Parathyroid adenoma (tissue), 2 donors: ENCODE measurements at regions not wholly inside any gene's neighbourhood (a gene's known extent, or its start where the extent isn't known, plus 50 kb on each side); places are given as distances from the start of the nearest gene placed in this dataset.

ENCODE experiments used
- H2AFZ ChIP-seq: fragments of 300-600 bp; sonication (generic); one replicate; pipeline ENCODE4 v1.7.0; 2017; ENCODE audit warnings: antibody characterized with exemption, mild to moderate bottlenecking
- H3K27ac ChIP-seq: fragments of 300-600 bp; sonication (generic); one replicate; pipeline ENCODE4 v1.7.0; 2017
- H3K27me3 ChIP-seq: fragments of 300-600 bp; sonication (generic); one replicate; pipeline ENCODE4 v1.7.0; 2017; ENCODE audit warnings: low read length; ENCODE audit not compliant: control insufficient read depth, insufficient read depth
- H3K36me3 ChIP-seq: fragments of 300-600 bp; sonication (generic); one replicate; pipeline ENCODE4 v1.7.0; 2017; ENCODE audit warnings: low read length; ENCODE audit not compliant: control insufficient read depth, insufficient read depth
- H3K4me1 ChIP-seq: fragments of 300-600 bp; sonication (generic); one replicate; pipeline ENCODE4 v1.7.0; 2017; ENCODE audit warnings: control low read depth
- H3K4me2 ChIP-seq: fragments of 300-600 bp; sonication (generic); one replicate; pipeline ENCODE4 v1.7.0; 2017; ENCODE audit warnings: low read length
- H3K4me3 ChIP-seq: fragments of 300-600 bp; sonication (generic); one replicate; pipeline ENCODE4 v1.7.0; 2017; ENCODE audit warnings: low read depth, low read length
- H3K79me2 ChIP-seq: fragments of 300-600 bp; sonication (generic); one replicate; pipeline ENCODE4 v1.7.0; 2017; ENCODE audit warnings: control low read depth
- H3K9ac ChIP-seq: fragments of 300-600 bp; sonication (generic); one replicate; pipeline ENCODE4 v1.7.0; 2017; ENCODE audit warnings: mild to moderate bottlenecking
- H3K9me3 ChIP-seq: fragments of 300-600 bp; sonication (generic); one replicate; pipeline ENCODE4 v1.7.0; 2017; ENCODE audit warnings: low read length; ENCODE audit not compliant: control insufficient read depth
- CTCF ChIP-seq: fragments of 300-600 bp; sonication (generic); IDR thresholded peaks from one replicate; pipeline ENCODE4 v1.7.0; 2017; ENCODE audit warnings: antibody characterized with exemption, mild to moderate bottlenecking
- donor health status: primary hyperparathyroidism.

GRCh38 chr12:43267818-43268217 lies 284.2 kb downstream of the ADAMTS20 start:
- no peaks in the 10 kb centered on the region for H3K27me3 ChIP-seq
- H3K4me1 ChIP-seq: no peaks in the 10 kb centered on the region
- no peak overlapping the region for H2AFZ ChIP-seq
- no peaks in the 10 kb centered on the region for H3K36me3 ChIP-seq
- H3K79me2 ChIP-seq: no peaks in the 10 kb centered on the region
- H3K4me3 ChIP-seq: no peak overlapping the region
- no peak for TF ChIP-seq CTCF
- H3K27ac ChIP-seq: no peak overlapping the region
- H3K9me3 ChIP-seq: no peaks in the 10 kb centered on the region
- H3K4me2 ChIP-seq: no peak overlapping the region
- H3K9ac ChIP-seq: no peak overlapping the region

DNA sequence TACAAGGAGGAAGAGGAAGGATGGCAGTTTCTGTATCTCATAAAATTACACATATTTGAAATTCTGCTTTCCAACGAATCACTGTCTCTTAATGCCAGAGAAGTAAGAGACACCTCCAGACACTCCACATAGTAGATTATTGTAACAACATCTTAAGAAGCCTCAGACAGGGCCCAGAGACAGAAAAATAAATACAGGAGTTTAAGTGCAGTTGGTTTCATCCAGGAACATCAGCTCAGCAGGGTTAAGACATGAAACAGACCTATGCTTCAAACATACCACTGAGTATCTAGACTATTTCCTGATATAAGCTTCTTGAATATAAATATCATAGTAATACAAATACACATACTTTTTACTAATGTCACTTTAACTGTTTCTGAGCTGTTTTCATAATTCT lies 290.3 kb downstream of the ADAMTS20 start:
- Histone ChIP-seq H3K27me3 (no peaks in the 10 kb centered on the region), H3K79me2 (no peaks in the 10 kb centered on the region), H3K9me3 (no peaks in the 10 kb centered on the region), H3K27ac (no peak overlapping the region), H3K36me3 (no peaks in the 10 kb centered on the region), H3K4me2 (no peak overlapping the region), H3K9ac (no peak overlapping the region), H2AFZ (no peak overlapping the region), H3K4me3 (no peak overlapping the region), H3K4me1 (no peaks in the 10 kb centered on the region)
- TF ChIP-seq CTCF: no peak

GRCh38 chr12:43255522-43256111 lies 296.4 kb downstream of the ADAMTS20 start:
- Histone ChIP-seq H3K9me3 (no peaks in the 10 kb centered on the region), H3K9ac (no peak overlapping the region), H3K4me3 (no peak overlapping the region), H2AFZ (no peak overlapping the region), H3K4me2 (no peak overlapping the region), H3K36me3 (no peaks in the 10 kb centered on the region), H3K27ac (no peak overlapping the region), H3K4me1 (no peaks in the 10 kb centered on the region), H3K79me2 (no peaks in the 10 kb centered on the region), H3K27me3 (no peaks in the 10 kb centered on the region)
- TF ChIP-seq CTCF: no peak

- Histone ChIP-seq H3K9ac (no peak overlapping the region), H3K4me1 (no peaks in the 10 kb centered on the region), H3K36me3 (no peaks in the 10 kb centered on the region), H3K9me3 (no peaks in the 10 kb centered on the region), H3K4me3 (no peak overlapping the region), H3K4me2 (no peak overlapping the region), H3K27me3 (no peaks in the 10 kb centered on the region), H3K27ac (no peak overlapping the region), H3K79me2 (no peaks in the 10 kb centered on the region), H2AFZ (no peak overlapping the region)
- no peak for TF ChIP-seq CTCF
These were observed 299.4 kb downstream of the ADAMTS20 start for GRCh38 chr12:43252585-43252984.

GRCh38 chr12:43245947-43246346 lies 306.1 kb downstream of the ADAMTS20 start:
- Histone ChIP-seq H3K27ac (no peak overlapping the region), H3K4me1 (no peaks in the 10 kb centered on the region), H3K36me3 (no peaks in the 10 kb centered on the region), H3K4me2 (no peak overlapping the region), H3K9me3 (no peaks in the 10 kb centered on the region), H3K27me3 (no peaks in the 10 kb centered on the region), H3K9ac (no peak overlapping the region), H2AFZ (no peak overlapping the region), H3K4me3 (no peak overlapping the region), H3K79me2 (no peaks in the 10 kb centered on the region)
- no peak for TF ChIP-seq CTCF
